ENCODE measurements at regions not wholly inside any gene's neighbourhood (a gene's known extent, or its start where the extent isn't known, plus 50 kb on each side); places are given as distances from the start of the nearest gene placed in this dataset.
"Not testable (repeated sequence)": the region's sequence is repeated elsewhere in the genome, so short reads cannot be mapped to it uniquely, and the experiment has no call there.

DNA sequence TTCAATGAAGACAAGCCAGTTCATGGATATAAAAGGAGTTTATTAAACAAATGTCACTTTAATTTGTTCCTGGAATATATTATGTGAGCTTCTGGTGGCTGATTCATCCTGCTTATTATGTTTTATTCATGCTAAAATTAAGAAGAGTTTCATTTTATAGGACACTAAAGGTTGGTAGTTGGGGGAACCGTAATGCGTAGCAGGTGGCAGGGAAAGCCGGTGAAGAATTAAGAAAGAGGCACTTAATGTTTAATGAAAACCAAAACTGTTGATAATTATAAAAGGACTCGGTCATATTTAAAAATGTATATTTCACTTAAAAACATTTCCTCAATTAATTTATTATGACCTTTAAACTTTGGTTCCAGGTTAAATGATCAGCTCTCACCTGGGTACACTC is 94.3 kb downstream of the XKR3 start:
- not testable (repeated sequence) for DNase-seq (ENCODE audit: low spot score)

DNA sequence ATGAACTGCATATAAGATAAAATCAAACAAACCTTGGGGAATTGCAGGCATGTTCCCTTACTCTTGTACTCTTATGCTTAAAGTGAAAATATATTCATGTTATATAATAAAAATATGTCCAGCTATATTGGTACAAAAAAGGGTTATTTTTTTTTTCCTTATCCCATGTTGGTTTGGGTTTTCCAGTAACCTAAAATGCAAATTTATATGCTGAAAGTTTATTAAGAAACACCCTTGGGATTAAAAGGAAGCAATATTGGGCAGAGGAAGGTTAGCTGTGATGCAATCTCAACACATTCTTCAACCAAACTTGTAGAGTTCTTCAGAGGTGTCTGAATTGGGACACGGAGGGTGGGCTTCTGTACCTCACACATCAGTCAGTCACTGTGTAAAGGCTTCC is 97.7 kb downstream of the XKR3 start:
- not testable (repeated sequence) for DNase-seq (ENCODE audit: low spot score)

DNA sequence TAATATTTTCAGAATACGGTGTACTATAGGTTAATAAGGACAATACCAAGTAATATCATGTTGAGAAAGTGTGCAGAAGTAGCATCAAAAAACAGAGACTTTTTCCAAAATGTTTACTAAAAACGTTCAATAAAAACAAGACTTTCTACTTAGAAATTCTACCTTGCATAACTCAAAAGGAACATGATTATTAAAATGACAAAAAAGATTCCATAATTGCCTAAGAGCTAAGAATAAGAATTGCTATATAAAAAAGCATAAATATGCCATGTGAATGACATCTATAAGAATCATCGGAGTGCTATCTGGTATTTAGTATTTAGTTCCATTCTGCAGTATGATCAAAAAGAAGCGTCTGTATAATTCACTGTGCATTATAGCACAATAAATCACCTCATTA is 102.0 kb downstream of the XKR3 start:
- not testable (repeated sequence) for DNase-seq (ENCODE audit: low spot score)

DNA sequence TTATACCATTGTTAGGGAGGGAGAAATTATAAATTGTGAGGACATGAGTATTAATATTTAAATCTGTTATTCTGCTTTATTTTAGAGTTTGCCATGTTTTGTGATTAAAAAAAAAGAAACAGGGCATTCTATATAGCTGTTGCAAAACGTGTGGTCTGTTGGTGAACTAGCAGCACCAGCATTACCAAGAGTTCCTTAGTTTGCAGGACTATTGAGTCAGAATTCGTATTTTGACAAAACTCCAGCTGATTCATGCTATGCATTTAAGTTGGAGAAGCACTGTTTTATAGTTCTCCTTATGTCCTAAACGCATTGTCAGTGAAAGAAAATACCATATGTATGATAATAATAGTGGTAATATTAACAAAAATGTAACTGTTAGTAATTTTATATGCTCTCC is 102.6 kb downstream of the XKR3 start:
- DNase-seq (ENCODE audit: low spot score) = not testable (repeated sequence)

DNA sequence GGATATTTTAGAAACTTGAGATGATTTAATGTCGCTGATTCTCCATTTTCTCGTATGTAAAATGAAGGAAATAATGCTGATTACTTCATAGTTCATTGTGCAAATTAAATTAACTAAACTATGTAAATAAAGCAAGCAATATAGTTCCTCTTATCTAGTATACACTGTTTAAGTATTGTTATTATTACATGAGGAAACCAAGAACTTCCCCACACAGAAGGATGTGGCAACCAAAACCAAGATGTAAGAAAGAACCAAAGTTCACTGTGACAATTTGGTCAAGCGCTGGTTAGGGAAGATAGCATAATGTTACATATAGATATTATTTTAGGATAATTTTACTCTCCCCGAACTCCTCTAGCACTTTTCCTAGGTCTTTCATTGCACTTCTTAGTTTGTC is 103.2 kb downstream of the XKR3 start:
- DNase-seq (ENCODE audit: low spot score) = no peak

DNA sequence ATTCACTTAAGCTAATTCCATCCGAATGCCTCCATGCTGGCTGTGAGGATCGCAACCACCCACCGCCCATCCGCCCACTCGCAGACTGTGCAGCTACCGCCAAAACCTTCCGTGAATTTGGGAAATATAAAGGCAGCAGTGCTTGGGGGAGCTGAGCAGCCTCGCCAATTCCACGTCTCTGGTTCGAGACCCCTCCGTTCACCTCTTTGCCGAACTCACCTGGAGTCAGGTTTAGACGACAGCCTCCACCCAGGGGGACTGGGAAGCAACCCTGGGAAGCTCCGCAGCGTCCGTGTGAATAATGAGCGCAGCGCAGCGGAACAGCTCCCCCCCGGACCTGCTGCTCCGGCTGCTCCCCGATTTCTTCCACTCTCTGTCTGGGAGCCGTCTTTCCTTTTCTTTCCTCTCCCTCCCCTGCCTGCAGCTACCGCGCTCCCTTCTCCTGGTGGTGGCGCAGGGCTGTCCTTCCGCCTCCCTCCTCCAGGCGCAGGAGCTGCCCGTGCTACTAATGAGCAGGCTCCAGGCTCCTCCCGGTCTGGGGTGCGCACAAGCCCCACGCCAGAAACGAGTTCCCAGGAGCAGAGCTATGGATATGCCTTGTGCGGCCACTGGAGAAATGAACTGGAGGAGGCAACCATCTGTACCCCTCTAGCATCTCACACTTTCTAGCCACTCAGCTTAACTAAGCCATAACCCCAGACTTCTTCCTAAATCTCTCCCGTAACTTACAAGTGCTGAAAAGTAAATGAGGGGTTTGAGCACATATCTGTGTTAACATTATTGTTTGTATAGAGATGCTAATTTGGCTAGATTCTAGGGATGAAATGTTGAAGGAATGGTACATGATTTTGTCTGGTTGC is 107.3 kb downstream of the XKR3 start:
- peak; percentile 8 for DNase-seq (ENCODE audit: low spot score)

DNA sequence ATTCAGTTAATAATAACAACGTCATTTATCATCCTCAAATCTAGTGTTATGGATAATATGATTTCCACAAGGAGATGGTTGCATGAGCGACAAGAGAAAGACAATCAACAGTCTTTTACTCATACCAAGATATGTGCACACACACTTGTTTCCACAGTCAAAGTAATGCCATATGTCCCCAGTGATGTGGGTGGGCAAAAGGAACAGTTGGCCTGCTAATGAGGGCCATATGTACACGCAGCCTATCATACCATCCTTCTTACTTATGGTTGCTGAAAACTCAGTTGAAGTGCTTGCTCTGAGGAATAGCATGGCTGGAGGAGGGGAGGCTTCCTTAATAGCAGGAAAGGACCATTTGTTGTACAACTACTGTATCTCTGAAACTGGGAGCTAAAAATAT is 110.6 kb downstream of the XKR3 start:
- not testable (repeated sequence) for DNase-seq (ENCODE audit: low spot score)

DNA sequence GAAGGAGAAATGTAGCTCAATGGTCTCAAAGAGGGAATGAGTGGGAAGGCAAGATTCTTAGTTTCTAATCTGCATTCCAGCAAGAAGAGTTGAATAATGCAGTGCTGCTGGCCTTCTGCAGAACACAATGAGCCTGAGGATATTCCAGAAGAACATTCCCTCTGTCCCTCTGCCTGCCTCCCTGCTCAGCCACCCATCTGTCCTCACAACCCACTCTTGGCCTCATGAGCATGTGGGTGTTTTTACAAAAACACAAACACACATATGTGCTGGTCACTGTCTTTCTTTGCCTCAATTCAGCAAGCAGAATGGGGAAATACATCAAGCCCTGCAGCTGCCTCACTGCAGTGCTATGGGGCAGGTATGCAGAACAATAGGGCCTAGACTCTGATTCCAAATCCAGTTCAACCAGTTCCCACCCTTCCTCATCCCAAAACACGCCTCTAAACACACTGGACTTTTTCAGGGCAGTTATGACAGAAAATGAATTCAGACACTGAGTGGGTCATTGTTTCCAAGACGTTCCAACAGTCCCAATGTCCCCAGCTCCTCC is 109.8 kb upstream of the CCT8L2 start:
- DNase-seq (ENCODE audit: low spot score) = not testable (repeated sequence)

DNA sequence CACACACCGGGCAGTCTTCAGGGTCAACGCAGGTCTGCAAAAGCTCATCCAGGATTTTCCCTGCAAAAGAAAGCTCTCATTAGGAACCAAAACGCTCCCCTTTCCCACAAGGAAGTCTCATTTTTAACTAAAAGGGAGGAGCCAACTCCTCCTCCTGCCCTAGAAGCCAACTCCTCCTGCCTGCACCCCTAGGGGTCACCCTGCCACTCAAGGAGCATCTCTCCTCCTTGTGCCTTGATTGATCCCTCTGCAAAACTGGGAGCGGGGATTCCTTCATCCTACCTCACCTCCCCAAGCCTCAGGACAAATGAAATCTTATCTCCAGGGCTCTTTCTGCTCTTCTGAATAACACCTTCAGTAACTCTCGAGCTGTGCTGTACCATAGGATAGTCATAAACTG is 107.8 kb upstream of the CCT8L2 start:
- DNase-seq (ENCODE audit: low spot score) = not testable (repeated sequence)

DNA sequence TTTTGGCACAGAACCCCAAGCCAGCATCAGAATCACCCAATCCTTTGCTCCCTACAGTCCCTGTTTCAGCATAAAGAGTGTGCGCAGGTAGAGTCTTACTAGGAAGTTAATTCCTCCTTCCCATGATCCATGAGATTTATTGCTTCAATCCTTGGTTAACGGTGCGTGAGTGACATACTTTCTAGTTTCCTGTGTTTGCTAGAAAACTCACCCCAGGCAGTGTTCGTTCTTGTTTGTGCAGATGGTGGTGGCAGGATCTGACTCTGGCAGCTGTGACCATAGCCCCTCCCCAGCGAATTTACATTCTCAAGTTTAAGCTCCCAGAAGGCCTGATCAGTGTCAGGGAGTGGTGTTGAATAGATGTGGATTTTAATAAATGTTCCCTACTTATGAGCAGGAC is 106.7 kb upstream of the CCT8L2 start:
- no peak for DNase-seq (ENCODE audit: low spot score)

DNA sequence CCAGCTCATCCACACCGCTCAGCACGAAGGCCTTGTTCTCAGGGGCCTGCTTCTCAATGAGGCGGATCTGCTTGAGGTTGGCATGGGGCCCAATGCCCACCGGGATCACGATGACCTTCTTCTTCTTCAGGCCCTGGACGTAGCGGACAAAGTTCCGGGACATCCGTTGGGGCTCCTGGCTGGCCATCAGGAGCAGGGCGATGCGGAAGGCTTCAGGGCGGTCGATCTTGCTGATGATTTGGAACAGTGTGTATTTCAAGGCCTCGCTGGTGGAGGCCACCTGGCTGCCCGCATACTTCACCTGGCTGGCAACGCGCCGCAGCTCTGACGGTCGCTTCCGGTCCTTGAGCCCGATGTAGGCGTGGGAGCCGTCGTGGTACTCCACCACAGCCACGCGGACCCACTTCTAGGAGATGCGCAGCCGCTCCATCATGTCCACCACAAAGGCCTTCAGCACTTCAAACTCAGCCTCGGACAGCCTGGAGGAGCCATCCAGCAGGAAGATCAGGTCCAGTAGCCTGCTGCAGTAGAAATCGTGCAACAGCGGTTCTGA is 105.0 kb upstream of the CCT8L2 start:
- DNase-seq (ENCODE audit: low spot score) = not testable (repeated sequence)

DNA sequence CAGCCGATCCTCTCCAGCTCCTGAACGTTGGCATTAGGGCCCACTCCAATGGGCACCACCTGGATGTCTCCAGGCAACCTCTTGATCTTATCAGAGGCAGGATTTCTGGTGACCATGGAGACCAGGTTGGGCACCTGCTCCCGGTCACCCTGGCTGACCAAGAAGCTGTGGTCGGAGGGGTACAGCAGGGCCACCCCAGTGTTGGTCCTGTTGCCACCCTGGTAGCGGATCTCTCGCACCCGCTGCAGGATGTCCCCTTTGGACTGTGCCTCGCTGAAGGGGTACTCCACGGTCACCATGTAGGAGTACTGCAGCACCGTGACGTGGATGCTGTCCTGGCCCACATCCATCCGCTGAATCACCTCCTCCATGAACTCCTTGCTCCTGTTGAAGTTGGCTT is 104.3 kb upstream of the CCT8L2 start:
- DNase-seq (ENCODE audit: low spot score) = not testable (repeated sequence)

DNA sequence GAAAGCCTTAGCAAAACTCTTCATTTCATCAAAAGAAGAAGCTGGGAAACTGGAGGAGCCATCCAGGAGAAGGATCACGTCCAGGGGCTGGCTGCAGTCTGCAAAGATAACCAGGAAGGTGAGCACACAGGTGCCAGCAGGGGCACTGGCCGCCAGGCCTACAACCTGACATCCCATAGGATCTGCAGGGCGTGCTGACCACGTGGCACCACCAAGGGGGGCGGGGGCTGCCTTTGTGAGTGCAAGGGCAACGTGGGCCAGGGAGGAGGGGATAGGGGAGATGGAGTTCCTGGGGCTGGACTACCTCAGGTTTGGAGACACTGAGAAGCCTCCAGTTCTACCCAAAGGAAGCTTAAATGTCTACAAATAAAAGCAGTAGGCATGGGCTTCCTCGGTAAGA is 102.7 kb upstream of the CCT8L2 start:
- DNase-seq (ENCODE audit: low spot score) = no peak

DNA sequence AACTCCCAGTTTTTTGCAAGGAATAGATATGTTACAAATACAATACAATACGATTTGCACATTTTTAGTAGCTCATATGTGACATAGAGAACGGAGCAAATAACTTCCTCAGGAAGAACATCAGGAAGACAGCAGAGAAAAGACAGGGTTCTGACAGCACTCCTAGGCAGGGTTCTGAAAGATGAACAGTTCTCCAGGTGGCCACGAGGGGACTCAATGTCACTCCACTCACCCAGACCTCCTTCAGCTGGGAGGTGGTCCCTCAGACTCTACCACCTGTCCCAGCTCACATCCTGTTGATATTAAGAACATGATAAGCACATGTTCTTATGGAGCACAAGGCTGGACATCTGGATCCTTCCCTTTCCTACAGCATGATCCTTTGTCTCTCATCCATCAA is 101.1 kb upstream of the CCT8L2 start:
- not testable (repeated sequence) for DNase-seq (ENCODE audit: low spot score)

DNA sequence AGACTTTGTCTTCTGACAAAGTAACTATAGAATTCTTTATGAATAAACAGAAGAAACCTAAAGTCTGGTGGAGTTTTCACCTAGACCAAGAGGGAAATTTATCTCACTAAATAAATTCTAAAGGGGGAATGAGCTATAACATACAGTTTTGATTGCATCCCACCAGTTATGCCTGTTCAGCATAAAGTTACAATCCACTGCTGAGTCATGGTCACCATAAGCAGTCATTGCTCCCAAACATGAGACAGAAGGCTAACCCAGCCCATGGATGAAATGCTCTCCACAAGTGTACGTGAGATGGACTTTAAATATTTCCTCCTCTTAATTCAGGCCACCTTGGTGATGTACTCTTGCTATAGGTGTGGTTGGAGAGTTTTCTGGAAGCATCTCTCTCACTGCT is 96.7 kb upstream of the CCT8L2 start:
- not testable (repeated sequence) for DNase-seq (ENCODE audit: low spot score)

DNA sequence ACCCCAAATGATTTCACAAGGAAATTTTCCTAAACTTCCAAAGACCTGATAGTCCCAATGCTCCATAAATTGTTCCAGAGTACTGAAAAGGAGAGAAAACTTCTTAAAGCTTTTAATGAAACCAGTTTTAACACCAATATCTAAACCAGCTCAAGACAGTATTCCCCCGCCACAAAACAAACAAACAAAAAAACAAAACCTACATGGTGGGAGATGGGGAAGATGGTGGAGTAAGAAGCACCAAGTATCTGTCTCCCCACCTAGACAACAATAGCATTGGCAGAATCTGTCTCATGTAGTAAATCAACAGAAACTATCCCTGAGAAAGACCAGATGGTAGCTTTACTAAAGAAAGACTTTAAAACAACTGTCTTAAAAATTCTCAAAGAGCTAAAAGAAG is 88.7 kb upstream of the CCT8L2 start:
- not testable (repeated sequence) for DNase-seq (ENCODE audit: low spot score)

DNA sequence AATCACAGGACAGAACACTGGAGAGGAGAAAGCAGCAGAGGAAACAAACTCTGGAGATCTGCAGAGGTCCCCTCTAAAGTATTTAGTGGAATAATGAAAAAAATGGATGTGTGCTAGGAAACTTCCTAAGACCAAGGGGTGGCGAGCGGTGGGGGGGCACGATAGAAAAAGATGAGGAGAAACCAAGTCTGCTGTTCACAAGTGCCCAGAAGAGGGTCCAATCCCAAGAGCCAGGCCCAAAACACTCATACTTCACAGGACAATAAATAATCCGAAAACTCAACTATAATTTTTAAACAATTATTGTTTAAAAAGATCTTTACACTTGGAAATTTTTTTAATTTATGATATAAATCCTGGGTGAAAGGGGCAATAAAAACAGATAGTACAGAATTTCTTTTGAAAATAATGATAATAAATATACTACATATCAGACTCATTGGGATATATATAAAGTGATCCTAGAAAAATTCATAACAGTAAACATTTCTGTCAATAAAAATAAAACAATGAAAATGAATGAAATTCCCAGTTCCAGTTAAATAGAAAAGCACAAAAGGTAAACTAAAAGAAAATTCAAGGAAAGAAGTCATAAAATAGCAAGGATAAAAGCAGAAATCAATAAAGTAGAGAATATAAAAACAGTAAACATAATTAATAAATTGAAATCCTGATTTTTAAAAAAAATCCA is 87.7 kb upstream of the CCT8L2 start:
- not testable (repeated sequence) for DNase-seq (ENCODE audit: low spot score)

DNA sequence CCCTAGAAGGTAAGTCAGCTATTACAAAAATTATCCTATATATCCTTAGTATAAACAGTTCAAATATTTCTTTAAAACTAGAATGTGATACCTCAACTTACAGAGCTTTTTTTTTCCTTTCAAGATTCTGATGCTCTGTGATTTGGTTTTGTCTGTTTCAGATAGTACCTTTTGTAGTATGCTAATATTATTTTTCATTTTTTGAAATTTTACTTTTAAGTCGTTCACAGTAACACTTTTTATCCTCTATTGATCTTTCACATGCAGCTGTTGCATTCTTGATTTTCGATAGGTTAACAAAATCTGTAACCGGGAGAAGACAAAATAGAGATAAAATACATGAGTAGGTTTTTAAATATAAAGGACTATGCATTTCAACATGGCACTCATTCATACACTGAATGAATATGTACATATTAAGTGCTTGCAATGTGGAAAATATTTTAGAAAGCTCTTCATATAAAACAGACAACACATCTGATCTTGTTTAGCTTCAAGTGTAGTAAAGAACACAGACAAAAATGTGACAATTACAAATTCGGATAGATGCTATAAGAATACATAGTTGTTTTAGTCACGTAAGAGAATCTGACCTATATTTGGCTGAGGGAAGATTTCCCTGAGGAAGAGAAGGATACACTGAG is 86.7 kb upstream of the CCT8L2 start:
- not testable (repeated sequence) for DNase-seq (ENCODE audit: low spot score)

DNA sequence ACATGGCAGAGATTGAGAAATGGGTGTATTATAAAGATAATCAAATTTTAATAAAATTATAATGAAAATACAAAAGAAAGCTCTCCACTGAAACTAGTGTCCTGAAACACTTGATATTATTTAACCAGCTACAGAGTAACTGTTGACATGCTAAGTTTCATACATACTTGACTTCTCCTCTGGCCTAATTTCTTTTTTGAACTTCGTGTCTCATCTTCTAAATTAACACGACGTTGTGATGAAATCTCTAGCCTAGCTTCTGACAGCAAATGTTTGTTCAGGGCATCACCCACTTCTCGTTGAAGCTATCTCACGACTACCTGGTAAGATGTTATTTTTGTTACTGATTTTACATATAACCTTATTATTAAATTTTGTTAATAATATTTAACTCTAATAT is 80.8 kb upstream of the CCT8L2 start:
- not testable (repeated sequence) for DNase-seq (ENCODE audit: low spot score)

DNA sequence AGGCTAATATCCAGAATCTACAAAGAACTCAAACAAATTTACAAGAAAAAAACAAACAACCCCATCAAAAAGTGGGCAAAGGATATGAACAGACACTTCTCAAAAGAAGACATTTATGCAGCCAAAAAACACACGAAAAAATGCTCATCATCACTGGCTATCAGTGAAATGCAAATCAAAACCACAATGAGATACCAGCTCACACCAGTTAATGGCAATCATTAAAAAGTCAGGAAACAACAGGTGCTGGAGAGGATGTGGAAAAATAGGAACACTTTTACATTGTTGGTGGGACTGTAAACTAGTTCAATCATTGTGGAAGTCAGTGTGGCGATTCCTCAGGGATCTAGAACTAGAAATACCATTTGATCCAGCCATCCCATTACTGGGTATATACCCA is 73.0 kb upstream of the CCT8L2 start:
- DNase-seq (ENCODE audit: low spot score) = not testable (repeated sequence)

DNA sequence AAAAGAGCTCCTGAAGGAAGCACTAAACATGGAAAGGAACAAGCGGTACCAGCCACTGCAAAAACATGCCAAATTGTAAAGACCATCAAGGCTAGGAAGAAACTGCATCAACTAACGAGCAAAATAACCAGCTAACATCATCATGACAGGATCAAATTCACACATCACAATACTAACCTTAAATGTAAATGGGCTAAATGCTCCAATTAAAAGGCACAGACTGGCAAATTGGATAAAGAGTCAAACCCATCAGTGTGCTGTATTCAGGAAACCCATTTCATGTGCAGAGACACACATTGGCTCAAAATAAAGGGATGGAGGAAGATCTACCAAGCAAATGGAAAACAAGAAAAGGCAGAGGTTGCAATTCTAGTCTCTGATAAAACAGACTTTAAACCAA is 69.7 kb upstream of the CCT8L2 start:
- DNase-seq (ENCODE audit: low spot score) = not testable (repeated sequence)

DNA sequence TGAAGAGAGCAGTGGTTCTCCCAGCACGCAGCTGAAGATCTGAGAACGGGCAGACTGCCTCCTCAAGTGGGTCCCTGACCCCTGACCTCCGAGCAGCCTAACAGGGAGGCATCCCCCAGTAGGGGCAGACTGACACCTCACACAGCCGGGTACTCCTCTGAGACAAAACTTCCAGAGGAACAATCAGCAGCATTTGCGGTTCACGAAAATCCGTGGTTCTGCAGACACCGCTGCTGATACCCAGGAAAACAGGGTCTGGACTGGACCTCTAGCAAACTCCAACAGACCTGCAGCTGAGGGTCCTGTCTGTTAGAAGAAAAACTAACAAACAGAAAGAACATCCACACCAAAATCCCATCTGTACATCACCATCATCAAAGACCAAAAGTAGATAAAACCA is 68.4 kb upstream of the CCT8L2 start:
- DNase-seq (ENCODE audit: low spot score) = not testable (repeated sequence)
